Ecto neural progenitor cell (in vitro differentiated cells): ENCODE measurements at regions not wholly inside any gene's neighbourhood (a gene's known extent, or its start where the extent isn't known, plus 50 kb on each side); places are given as distances from the start of the nearest gene placed in this dataset.

ENCODE experiments used
- DNase-seq: peaks from one replicate; pipeline ENCODE4 v3.0.0-alpha.2; 2018; ENCODE audit warnings: low spot score

DNA sequence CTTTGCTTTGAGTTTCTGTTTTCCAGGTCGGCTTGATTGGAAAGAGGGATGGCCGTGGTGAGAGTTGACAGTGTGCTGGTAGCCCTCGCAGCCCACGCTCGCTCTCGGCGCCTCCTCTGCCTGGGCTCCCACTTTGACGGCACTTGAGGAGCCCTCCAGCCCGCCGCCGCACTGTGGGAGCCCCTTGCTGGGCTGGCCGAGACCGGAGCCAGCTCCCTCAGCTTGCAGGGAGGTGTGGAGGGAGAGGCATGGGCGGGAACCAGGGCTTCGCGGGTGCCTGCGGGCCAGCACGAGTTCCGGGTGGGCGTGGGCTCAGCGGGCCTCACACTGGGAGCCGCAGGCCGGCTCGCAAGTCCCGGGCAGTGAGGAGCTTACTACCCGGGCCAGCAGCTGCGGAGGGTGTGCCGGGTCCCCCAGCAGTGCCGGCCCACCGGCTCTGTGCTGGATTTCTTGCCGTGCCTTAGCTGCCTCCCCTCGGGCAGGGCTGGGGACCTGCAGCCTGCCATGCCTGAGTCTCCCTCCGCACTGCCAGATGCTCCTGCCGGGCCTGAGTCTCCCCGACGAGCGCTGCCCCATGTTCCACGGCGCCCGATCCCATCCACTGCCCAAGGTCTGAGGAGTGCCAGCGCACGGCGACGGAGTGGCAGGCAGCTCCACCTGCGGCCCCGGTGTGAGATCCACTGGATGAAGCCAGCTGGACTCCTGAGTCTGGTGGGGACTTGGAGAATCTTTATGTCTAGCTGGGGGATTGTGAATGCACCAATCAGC, 166.4 kb upstream of the FAT1 start:
- DNase-seq = no peak

DNA sequence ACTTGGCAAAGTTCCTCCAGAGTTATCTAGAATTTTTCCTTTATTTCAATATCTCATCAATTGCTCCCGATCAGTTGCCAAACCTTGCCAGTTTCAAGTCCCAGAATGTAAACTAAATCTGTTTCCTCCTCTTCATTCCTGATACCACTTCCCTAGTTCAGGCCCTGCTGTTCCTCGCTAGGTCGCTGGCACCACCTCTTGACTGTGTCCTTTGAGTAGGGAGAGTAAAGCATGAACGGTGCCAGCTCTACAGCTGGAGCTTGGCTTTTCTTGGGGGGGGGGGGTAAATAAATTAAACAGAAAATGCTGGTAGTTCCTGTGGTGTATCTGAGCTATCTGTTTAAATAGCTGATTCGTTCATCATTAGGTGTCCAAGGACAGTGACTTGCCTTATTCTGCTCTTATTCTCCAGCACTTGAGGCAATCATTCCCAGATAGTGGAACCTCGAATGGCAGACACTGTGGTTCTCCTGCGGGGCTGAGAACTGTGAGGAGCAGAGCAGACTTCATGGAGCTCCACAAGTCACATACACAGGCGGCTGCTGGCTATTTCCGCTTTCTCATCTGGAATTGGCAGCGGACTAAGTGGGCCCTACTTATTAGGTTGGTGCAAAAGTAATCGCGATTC, 168.3 kb upstream of the FAT1 start:
- no peak for DNase-seq

DNA sequence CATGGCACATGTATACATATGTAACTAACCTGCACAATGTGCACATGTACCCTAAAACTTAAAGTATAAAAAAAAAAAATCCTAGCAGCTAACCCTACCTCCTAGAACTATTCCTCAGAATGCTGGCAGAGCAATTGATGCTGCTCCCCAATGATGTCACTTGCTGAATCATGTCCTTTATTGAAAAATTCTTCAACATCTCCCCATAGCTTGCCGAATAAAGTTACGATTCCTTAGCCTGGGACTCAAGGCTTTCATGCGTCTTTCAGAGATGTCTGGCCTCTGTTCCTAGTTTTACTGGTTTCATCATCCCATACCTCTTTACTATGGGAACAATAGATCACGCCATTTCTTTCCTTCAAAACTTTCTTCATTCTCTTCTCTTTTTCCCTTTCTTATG, 174.7 kb upstream of the FAT1 start:
- no peak for DNase-seq

DNA sequence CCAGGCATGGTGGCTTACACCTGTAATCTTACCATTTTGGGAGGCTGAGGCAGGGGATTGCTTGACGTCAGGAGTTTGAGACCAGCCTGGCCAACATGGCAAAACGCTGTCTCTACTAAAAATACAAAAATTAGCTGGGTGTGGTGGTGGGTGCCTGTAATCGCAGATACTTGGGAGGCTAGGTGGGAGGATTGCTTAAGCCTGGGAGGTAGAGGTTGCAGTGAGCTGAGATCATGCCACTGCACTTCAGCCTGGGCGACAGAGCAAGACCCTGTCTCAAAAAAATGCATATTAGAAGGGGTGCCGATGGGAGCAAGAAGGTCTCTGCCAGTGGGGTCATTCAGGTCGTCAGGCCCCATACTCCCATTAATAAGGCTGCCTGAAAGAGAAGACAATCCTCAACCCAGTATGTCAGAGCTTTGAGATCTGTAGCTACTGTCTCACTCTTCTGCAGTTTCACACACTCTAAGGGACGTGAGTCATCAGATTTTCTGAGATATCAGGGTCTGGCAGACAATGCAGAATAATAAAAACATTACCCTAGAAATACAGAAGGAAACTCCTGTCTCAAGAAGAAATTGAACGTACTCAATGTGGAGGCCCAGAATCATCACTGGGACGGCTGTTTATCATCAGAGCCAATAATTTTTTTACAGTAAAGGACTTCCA, 176.7 kb upstream of the FAT1 start:
- no peak for DNase-seq

DNA sequence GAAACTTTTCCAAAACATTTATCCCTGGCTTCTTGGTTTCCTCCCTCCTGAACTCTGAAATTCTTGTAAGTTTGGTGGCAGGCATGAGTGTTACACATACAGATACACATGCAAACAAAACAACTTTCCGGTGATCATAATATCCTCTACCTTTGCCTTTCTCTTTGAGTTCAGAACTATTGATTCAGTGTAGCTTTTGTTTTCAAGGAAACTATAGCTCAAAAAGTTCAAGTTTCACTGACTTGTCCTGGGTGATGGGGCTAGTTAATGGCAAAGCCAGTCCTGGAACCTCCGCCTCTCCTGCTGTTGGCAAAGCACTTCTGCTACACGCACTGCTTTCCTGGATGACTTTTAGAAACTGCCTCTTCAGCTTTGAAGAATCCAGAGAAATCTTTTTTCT, 177.3 kb upstream of the FAT1 start:
- no peak for DNase-seq

DNA sequence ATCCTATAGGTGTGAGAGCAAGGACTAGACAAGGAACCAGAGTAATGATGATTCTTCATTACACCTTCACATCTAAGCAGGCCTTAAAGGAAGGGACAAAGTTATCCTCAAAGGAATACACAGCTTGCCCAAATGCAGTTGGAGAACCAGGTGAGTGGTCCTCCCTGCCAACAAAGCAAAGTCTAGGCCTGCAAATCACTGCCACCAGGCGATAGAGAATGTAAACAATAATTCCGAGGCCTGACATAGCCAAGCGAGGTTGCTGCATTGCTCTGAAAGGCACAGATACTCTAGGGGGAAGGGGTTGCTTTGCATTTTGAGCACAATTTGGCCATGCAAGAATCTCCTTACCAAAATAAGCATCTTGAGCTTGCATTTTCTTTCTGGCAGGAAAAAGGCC, 178.2 kb upstream of the FAT1 start:
- no peak for DNase-seq

DNA sequence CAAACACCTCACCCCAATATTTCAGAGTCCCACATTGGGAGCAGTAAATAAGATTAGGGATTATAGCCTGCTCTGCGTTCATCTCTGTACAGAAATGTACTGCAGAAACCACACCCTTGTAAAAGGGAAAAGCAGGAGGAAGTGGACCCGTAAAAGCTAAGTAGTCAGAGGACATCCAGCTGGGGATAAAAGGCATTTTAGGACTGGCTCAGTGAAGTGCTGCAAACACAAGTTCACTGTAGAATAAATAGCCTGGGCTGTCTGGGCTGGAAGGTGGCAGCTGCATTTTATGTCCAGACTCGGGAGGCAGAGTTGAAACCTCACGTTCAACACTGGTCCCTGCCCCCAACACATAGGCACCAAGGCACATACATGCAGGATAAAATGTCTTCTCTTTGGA, 178.7 kb upstream of the FAT1 start:
- no peak for DNase-seq

DNA sequence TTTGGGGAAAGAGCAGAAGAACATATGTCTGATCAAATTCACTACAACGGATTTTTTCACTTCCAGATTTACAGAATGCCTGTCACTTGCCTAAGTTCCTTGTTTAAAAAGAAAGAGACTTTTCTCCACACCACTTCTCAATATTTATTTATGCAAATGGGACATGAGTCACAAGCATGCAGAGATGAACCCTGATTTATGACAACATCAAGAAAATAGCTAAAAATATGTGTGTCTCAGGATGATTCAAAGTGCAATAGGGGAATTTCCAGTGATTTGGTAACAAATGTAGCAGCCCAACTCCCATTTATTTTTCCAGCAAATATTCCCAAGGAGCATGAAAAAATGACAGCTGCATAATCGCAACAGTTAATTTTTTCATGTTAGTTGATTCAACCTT, 180.4 kb upstream of the FAT1 start:
- DNase-seq = no peak

DNA sequence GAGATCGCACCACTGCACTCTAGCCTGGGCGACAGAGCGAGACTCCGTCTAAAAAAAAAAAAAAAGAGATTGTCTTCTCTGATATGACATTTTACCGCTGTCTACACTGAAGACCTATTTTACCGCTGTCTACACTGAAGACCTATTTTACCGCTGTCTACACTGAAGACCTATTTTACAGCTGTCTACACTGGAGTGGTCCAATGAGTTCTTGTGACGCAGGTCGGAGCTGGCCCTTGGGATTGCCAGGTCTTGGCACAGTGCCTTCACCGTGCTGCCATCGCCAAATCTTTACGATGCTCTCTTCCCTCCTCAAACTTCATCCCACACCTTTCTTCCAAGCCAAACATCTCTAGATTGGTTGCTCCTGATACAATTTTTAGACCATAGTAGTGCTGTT, 183.1 kb upstream of the FAT1 start:
- no peak for DNase-seq

DNA sequence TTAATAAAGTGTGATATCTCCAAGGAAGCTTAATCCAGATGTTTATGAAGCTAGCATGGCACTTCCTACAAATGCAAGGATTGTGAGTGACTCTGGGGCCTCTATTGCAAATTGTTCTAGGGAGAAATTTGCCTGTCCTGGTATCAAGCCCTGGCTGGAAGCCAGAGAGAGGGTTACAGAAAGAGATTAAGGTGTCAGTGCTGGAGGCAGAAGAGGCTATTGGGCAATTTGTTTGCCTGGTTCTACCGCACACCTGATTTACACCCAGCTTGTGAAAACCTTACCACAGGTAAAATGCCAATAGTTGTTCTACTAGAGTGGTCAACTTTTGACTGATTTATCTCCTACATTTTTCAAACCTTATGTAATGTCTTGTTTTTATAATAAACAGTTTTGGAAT, 186.7 kb upstream of the FAT1 start:
- DNase-seq = no peak

DNA sequence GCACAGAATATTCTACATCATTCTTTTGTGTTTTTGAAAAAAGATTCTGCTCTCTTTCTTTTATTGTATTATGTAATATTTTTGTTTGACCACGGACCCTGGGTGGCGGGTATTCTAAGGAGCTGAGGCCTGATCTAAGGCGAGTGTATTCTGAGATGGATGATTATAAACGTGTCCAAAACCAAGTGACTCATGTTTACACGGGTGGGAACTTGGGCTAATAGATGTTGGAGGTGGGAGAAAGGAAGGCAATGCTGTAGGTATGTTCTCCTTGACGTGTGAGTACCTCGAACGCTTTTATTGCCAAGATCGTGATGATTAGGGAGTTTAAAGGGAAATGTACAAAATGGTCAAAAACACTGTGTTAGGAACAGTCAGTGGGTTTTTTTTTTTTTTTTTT, 188.9 kb upstream of the FAT1 start:
- DNase-seq = no peak

DNA sequence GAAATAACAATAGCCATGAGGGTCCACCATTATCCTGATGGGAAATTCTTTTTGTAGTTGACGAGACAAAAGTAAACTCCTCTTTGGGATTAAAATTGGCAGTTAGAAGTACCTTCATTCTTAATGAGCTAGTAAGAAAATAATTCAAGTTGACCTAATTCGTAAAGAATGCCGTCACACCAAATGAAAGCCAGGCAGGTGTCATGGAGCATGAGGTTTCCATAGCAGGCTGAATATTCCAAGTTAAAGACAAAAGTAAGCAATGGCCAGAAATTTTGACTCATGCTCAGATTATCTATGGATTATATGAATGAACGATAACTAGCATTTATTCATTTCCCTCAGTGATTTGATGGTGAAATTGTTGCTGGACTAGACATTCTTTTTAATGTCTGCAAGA, 192.2 kb upstream of the FAT1 start:
- DNase-seq = no peak

DNA sequence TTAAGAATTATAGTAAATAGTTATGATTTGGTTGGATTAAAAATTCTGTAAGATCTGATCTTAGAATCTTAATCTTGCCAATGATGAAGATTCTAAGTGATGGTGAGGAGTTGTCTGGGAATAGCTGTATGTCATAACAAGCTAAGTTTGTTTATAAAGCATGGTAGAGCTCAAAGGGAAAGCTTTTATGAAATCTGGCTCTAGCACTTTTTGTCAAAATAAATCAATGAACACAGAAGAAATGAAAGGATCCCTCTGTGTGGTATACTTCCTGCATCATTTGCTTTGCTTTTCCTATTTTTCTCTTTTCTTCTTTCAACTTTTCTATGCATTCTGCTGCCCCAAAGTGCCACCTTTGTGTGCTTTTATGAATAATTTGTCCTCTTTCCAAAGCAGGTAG, 193.5 kb upstream of the FAT1 start:
- DNase-seq = no peak

DNA sequence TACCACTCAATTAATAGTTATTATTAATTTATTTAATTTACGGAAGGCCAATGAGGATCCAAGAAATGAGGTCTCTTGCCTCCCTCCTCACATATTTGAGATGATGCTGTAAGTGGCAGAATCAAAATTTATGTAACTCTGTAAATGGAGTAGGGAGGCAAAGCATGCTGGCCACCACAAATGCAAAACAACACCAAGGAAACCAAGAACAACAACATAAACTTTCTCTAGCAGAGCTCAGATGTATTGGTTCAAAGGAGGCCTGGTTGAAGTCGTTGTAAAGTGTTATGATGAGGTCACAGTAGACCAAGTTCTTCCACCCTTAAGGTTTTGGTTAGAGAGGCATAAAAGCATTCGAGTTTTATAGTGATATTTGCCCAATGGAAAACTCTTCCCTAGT, 194.8 kb upstream of the FAT1 start:
- DNase-seq = no peak

DNA sequence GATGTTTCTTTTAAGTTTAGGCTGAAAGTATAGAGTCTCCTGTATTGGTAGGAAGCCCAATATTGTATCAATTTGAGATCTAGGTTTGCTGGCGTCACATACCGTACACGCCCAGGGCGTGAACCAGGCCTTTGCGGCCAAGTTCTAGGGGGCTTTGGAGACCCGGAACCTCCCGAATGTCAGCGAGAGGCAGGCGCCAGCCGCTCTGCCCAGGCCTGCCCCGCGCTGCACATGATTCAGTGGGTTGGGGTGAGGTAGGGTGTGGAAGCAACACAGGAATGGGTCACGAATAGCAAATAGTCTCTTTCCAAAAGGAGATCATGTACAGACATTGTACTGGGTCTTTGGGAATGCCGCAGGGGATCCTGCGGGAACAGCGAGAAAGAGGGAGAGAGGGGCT, 195.7 kb upstream of the FAT1 start:
- no peak for DNase-seq

DNA sequence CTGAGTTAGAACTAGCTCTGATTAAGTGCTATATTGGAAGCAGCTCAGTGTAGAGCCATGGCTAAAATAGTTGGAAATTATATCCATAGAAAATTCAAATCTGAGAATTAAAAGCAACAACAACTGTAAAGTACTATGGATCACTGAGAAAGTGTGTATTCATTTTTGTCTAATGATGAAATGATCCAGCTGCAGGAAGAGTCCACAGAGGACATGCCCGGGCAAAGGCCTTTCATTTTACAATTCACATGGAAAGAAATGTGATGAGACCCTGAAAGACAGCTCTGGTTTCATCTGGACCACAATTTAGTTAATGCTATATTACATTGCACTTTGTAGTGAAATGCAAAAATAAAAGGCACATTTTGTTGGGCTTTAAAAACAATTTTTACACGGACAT, 196.8 kb upstream of the FAT1 start:
- no peak for DNase-seq

DNA sequence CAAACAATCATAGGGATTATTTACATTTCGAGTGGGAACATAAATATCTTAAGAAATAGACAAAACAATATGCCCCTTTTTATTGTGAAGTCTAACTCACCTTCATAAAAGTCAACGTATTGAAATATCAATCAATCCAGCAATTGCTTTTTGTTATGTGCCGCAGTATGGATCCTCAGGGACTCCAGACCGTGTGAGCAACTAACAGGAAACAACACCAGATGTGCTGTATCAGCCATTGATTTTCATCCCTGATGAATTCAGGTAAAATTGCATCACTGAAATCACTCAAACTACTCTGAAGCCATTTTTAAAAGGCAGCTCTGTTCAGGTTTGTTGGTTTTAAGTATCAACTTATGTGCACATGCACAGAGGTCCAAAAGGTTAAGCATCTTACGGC, 197.3 kb upstream of the FAT1 start:
- DNase-seq = no peak

DNA sequence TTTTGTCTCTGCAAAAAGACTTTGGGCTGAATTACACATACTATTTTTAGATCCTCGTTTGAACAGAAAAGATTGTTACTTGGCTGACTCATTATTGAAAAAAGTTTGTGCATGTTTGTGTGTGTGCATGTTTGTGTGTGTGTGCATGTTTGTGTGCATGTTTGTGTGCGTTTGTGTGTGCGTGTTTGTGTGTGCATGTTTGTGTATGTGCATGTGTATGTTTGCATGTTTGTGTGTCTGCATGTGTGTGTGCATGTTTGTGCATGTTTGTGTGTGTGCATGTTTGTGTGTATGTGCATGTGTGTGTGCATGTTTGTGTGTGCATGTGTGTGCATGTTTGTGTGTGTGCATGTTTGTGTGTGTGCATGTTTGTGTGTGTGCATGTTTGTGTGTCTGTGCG, 201.1 kb upstream of the FAT1 start:
- DNase-seq = no peak

DNA sequence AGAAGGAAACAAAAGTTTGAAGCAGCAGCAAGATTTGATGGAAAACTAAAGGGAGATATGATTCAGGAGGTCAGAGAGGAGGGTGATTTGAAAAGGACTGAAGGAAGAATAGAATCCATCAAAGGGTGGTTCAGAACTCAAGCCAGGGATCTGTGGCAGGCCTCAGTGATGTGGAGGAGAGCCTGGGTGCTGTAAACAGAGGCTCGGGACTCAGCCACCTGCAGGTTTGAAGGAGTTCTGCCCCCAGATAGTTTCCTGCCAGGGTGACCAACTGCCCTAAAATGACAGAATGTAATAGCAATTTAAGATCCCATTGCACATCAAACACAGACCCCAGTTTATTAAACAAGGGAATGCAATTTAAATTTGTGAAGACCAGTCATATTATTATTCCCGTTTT, 204.0 kb upstream of the FAT1 start:
- no peak for DNase-seq

DNA sequence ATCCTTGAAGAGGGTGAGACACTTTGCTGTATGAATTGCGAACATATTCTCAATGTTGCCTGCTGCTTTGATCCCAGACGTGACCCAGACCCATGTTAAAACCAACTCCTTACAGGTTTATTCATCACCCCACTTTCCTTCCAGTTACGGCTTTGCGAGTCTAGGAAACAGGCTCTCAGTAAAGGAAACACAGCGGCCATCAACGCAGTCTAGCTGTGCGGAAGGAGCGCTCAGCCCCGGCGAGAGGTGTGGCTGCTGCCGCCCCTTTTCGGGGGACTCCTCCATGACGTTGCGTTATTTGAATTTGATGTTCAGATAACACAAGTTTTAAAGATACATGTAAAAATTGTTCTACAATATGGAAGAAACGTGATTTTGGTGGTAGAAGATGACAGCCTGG, 206.4 kb upstream of the FAT1 start:
- DNase-seq = no peak

DNA sequence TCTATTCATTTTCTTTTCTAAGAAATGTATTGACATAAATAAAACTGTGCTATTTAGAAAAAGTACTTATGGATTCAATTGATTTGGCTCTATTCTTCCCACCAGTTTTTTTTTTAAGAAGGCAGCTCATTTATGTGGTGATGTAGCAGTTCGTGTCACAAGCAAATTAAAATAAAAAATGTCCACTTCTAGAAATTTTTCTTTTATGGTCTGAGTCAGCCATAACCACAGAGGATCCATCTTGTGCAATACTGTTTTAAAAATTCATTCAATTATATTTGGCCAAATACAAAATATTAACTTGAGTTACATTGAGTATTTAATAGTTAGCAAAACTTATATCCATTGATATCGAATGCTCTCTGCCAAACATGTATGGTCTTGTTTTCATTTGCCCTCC, 207.9 kb upstream of the FAT1 start:
- no peak for DNase-seq

DNA sequence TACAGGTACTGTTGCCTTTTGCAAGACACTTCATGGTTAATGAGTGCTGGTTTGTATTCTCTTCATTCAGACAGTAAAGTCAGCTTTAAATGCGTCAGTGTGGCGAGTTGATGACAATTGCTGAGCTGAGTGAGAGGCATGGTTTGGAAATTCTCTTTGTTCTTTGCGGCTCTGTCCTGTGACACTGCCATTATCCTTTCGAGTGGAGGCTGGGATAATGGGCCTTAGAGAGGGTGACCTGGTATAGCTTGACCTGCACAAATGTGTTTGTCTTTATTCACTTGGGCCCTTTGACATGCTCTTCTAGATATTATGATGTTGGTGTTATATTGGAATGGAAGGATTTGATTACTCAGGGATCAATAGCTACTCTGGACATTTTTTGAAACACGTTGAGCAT, 208.5 kb upstream of the FAT1 start:
- no peak for DNase-seq

DNA sequence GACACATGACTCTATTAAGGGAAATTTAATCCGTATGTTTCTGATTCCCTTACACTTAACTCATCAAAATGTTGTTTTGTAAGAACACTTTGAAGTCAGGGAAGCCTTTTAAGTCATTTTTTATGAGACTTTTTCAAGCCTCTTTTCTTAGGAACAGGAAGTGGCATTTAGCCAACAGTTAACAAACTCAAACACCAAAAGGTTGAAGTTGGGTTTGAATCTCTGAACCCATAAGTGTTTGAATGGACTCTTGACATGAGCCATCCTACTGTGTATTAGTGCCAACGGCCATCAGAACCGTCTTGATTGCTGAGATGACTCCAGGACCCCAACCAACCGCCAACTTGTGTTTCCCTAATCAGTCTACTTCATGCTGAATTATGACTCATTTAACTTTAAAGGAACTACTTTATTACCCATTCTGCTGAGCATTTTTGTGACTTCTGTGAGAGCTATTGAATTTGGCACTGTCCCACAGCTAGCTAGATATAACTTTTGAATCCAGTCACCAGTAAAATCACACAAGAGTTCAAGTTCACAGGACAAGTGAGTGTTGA, 209.1 kb upstream of the FAT1 start:
- no peak for DNase-seq
